Hepatocyte (in vitro differentiated cells): ENCODE measurements at regions not wholly inside any gene's neighbourhood (a gene's known extent, or its start where the extent isn't known, plus 50 kb on each side); places are given as distances from the start of the nearest gene placed in this dataset.

Source experiments
- EZH2 ChIP-seq: fragments of 200-600 bp; sonication (generic); IDR thresholded peaks from 2 replicates; pipeline ENCODE4 v1.6.1; 2016; ENCODE audit warnings: antibody characterized with exemption, mild to moderate bottlenecking, borderline replicate concordance
- EZH2phosphoT487 ChIP-seq: fragments of 200-600 bp; sonication (generic); IDR thresholded peaks from one replicate; pipeline ENCODE4 v1.6.1; 2018; ENCODE audit warnings: antibody characterized with exemption, mild to moderate bottlenecking, low read depth, moderate library complexity; ENCODE audit not compliant: unreplicated experiment, severe bottlenecking
- TF ChIP-seq, protein P1 (sequence below): fragments of 200-600 bp; sonication (generic); IDR thresholded peaks from 2 replicates; pipeline ENCODE4 v1.5.1; 2016; ENCODE audit warnings: antibody characterized with exemption, mild to moderate bottlenecking; ENCODE audit not compliant: poor library complexity

DNA sequence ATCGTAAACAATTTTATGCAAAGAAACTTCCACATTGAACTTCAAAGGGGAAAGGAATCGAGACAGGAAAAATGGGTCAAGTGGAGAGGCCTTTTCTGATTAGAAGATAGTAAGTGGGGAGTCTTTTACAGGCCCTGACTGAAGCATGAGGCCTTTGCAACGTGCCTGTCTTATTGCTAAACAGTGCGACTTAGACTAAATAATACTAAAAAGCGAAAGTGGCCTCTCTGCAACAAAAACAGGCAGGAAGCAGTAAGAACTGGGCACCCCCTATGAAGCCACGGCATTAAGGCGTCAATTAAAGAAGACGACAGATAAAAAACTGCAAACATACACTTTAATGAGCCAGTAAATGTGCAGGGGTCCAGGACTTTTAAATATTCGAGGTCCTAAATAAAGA, 283.4 kb upstream of the GRIP1 start:
- TF ChIP-seq, protein P1, sequence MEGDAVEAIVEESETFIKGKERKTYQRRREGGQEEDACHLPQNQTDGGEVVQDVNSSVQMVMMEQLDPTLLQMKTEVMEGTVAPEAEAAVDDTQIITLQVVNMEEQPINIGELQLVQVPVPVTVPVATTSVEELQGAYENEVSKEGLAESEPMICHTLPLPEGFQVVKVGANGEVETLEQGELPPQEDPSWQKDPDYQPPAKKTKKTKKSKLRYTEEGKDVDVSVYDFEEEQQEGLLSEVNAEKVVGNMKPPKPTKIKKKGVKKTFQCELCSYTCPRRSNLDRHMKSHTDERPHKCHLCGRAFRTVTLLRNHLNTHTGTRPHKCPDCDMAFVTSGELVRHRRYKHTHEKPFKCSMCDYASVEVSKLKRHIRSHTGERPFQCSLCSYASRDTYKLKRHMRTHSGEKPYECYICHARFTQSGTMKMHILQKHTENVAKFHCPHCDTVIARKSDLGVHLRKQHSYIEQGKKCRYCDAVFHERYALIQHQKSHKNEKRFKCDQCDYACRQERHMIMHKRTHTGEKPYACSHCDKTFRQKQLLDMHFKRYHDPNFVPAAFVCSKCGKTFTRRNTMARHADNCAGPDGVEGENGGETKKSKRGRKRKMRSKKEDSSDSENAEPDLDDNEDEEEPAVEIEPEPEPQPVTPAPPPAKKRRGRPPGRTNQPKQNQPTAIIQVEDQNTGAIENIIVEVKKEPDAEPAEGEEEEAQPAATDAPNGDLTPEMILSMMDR = no peak
- TF ChIP-seq EZH2 (no peak), EZH2phosphoT487 (no peak)
